Liver (tissue), 8 donors: ENCODE measurements at regions not wholly inside any gene's neighbourhood (a gene's known extent, or its start where the extent isn't known, plus 50 kb on each side); places are given as distances from the start of the nearest gene placed in this dataset.
"Not testable (repeated sequence)": the region's sequence is repeated elsewhere in the genome, so short reads cannot be mapped to it uniquely, and the experiment has no call there.

ENCODE experiments used
- DNase-seq: peaks from one replicate; pipeline ENCODE4 v3.0.0-alpha.2; 2017; ENCODE audit warnings: low spot score
- H3K27ac ChIP-seq, 2 donors: one replicate each; pipeline ENCODE4 v1.7.0; 2013; ENCODE audit warnings: inconsistent platforms in 2 of 2, low read length in 2 of 2, control low read depth in 1 of 2, low read depth in 1 of 2, mild to moderate bottlenecking in 1 of 2
- H3K27me3 ChIP-seq, 4 donors: one replicate each; pipeline versions ENCODE4 v1.6.1 to v1.7.0; 2013; ENCODE audit warnings: low read length in 3 of 4, inconsistent platforms in 1 of 4, mild to moderate bottlenecking in 1 of 4, moderate library complexity in 1 of 4; ENCODE audit not compliant: control insufficient read depth in 4 of 4, insufficient read depth in 4 of 4
- H3K36me3 ChIP-seq, 4 donors: one replicate each; pipeline versions ENCODE4 v1.6.1 to v1.7.0; 2013; ENCODE audit warnings: low read length in 3 of 4, mild to moderate bottlenecking in 3 of 4, low read depth in 1 of 4, moderate library complexity in 1 of 4; ENCODE audit not compliant: control insufficient read depth in 4 of 4, insufficient read depth in 3 of 4
- H3K4me1 ChIP-seq, 4 donors: one replicate each; pipeline versions ENCODE4 v1.6.1 to v1.7.0; 2013; ENCODE audit warnings: low read length in 3 of 4, mild to moderate bottlenecking in 3 of 4, moderate library complexity in 1 of 4; ENCODE audit not compliant: control insufficient read depth in 4 of 4, insufficient read depth in 4 of 4
- H3K4me3 ChIP-seq, 3 donors: one replicate each; pipeline versions ENCODE4 v1.6.1 to v1.7.0; 2013; ENCODE audit warnings: low read length in 3 of 3, control low read depth in 1 of 3, low read depth in 1 of 3, mild to moderate bottlenecking in 1 of 3
- H3K9ac ChIP-seq, 2 donors: one replicate each; pipeline ENCODE4 v1.7.0; 2013; ENCODE audit warnings: low read length in 2 of 2, mild to moderate bottlenecking in 2 of 2, moderate library complexity in 2 of 2, control low read depth in 1 of 2, low read depth in 1 of 2
- H3K9me3 ChIP-seq, 4 donors: one replicate each; pipeline versions ENCODE4 v1.6.1 to v1.7.0; 2013; ENCODE audit warnings: low read length in 3 of 4; ENCODE audit not compliant: control insufficient read depth in 4 of 4
- EGR1 ChIP-seq, 2 donors: IDR thresholded peaks; 2 replicates each; pipeline ENCODE4 v1.6.1; 2016 to 2018; ENCODE audit warnings: antibody characterized with exemption in 2 of 2, low read depth in 2 of 2
- FOXA1 ChIP-seq: IDR thresholded peaks from 2 replicates; pipeline ENCODE4 v1.6.1; 2016; ENCODE audit warnings: antibody characterized with exemption
- FOXA2 ChIP-seq: IDR thresholded peaks from 2 replicates; pipeline ENCODE4 v1.6.1; 2016; ENCODE audit warnings: antibody characterized with exemption
- GABPA ChIP-seq, 2 donors: IDR thresholded peaks in 1 of 2; conservative IDR thresholded peaks in 1 of 2; 2 replicates each; pipeline ENCODE4 v1.6.1; 2016; ENCODE audit warnings: antibody characterized with exemption in 2 of 2, mild to moderate bottlenecking in 1 of 2, moderate library complexity in 1 of 2
- HNF4A ChIP-seq, 2 donors: conservative IDR thresholded peaks; 2 replicates each; pipeline ENCODE4 v1.6.1; 2016; ENCODE audit warnings: antibody characterized with exemption in 2 of 2, mild to moderate bottlenecking in 2 of 2
- JUND ChIP-seq, 2 donors: IDR thresholded peaks; 2 replicates each; pipeline ENCODE4 v1.6.1; 2016; ENCODE audit warnings: antibody characterized with exemption in 2 of 2
- NR2F2 ChIP-seq: IDR thresholded peaks from 2 replicates; pipeline ENCODE4 v1.6.1; 2016; ENCODE audit warnings: antibody characterized with exemption
- RXRA ChIP-seq, 2 donors: IDR thresholded peaks; 2 replicates each; pipeline ENCODE4 v1.6.1; 2017 to 2018; ENCODE audit warnings: antibody characterized with exemption in 2 of 2, mild to moderate bottlenecking in 1 of 2
- SP1 ChIP-seq: IDR thresholded peaks from 2 replicates; pipeline ENCODE4 v1.6.1; 2018; ENCODE audit warnings: antibody characterized with exemption, mild to moderate bottlenecking
- YY1 ChIP-seq: IDR thresholded peaks from 2 replicates; pipeline ENCODE4 v1.6.1; 2016; ENCODE audit warnings: antibody characterized with exemption, mild to moderate bottlenecking
- WGBS: extraction: QIAGEN DNeasy Blood & Tissue Kit; methylation state at CpG from one replicate; pipeline ENCODE4 v1.1.7; 2013; 5-methylcytosine and 5-hydroxymethylcytosine counted together
- TF ChIP-seq, protein P1 (sequence below): fragments of 150-350 bp; IDR thresholded peaks from 2 replicates; pipeline ENCODE4 v1.5.1; 2017; ENCODE audit warnings: improper control_type of control experiment, low read depth, low read length; ENCODE audit not compliant: missing input control
- TF ChIP-seq, protein P2 (sequence below): IDR thresholded peaks from 2 replicates; pipeline ENCODE4 v1.6.1; 2016; ENCODE audit warnings: antibody characterized with exemption
- TF ChIP-seq, protein P3 (sequence below): IDR thresholded peaks from 2 replicates; pipeline ENCODE4 v1.6.1; 2016; ENCODE audit warnings: antibody characterized with exemption
- TF ChIP-seq, protein P4 (sequence below): IDR thresholded peaks from 2 replicates; pipeline ENCODE4 v1.6.1; 2016; ENCODE audit warnings: antibody characterized with exemption, mild to moderate bottlenecking
- TF ChIP-seq, protein P5 (sequence below): IDR thresholded peaks from 2 replicates; pipeline ENCODE4 v1.6.1; 2016; ENCODE audit warnings: antibody characterized with exemption
- donor health status: healthy.
- donor health status: healthy.
- donor health status: healthy.
- donor health status: healthy.
- donor health status: healthy.

DNA sequence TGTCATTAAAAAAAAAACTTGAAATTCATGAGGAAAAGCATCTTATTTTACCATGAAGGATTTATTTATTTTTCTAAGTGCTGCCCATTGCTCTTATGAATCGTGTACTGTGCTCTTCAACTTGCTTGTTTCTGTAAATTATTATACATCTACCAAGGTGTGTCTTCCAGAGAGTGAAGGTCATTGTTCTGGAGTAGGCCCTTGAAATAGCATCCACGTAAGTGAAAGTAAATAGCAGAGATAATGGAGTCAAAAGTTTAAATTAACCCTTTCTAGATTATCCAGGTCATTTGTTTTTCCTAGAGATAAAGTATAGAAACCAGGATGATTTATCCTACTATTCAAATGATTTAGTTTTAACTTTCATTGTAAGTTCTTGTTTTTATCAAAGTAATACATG, 473.1 kb downstream of the DIRAS2 start:
- Histone ChIP-seq H3K27ac (no peak overlapping the region), H3K9me3 (peaks cover 0 to 4% (median 3%) of the 10 kb centered on the region in 4 donors), H3K4me1 (peaks cover 0 to 3% (median 0%) of the 10 kb centered on the region in 4 donors), H3K9ac (no peak overlapping the region), H3K36me3 (no peaks in the 10 kb centered on the region), H3K27me3 (no peaks in the 10 kb centered on the region), H3K4me3 (no peak overlapping the region)
- 20% methylated on average over 2 of the region's 2 CpGs for WGBS
- DNase-seq: no peak
- TF ChIP-seq JUND (IDR thresholded peaks at IDR 0.05): peak; percentile 23 to 64
- TF ChIP-seq, protein P1, sequence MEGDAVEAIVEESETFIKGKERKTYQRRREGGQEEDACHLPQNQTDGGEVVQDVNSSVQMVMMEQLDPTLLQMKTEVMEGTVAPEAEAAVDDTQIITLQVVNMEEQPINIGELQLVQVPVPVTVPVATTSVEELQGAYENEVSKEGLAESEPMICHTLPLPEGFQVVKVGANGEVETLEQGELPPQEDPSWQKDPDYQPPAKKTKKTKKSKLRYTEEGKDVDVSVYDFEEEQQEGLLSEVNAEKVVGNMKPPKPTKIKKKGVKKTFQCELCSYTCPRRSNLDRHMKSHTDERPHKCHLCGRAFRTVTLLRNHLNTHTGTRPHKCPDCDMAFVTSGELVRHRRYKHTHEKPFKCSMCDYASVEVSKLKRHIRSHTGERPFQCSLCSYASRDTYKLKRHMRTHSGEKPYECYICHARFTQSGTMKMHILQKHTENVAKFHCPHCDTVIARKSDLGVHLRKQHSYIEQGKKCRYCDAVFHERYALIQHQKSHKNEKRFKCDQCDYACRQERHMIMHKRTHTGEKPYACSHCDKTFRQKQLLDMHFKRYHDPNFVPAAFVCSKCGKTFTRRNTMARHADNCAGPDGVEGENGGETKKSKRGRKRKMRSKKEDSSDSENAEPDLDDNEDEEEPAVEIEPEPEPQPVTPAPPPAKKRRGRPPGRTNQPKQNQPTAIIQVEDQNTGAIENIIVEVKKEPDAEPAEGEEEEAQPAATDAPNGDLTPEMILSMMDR: no peak
- TF ChIP-seq NR2F2: no peak
- peak; percentile 85 for TF ChIP-seq FOXA2
- peak; percentile 70 to 92 for TF ChIP-seq RXRA (IDR thresholded peaks at IDR 0.05)
- peak; percentile 32 for TF ChIP-seq SP1
- TF ChIP-seq, protein P2, sequence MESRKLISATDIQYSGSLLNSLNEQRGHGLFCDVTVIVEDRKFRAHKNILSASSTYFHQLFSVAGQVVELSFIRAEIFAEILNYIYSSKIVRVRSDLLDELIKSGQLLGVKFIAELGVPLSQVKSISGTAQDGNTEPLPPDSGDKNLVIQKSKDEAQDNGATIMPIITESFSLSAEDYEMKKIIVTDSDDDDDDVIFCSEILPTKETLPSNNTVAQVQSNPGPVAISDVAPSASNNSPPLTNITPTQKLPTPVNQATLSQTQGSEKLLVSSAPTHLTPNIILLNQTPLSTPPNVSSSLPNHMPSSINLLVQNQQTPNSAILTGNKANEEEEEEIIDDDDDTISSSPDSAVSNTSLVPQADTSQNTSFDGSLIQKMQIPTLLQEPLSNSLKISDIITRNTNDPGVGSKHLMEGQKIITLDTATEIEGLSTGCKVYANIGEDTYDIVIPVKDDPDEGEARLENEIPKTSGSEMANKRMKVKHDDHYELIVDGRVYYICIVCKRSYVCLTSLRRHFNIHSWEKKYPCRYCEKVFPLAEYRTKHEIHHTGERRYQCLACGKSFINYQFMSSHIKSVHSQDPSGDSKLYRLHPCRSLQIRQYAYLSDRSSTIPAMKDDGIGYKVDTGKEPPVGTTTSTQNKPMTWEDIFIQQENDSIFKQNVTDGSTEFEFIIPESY: peak; percentile 52
- TF ChIP-seq, protein P3, sequence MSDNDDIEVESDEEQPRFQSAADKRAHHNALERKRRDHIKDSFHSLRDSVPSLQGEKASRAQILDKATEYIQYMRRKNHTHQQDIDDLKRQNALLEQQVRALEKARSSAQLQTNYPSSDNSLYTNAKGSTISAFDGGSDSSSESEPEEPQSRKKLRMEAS: no peak
- TF ChIP-seq GABPA (IDR thresholded peaks at IDR 0.05 in 1 of 2, conservative IDR thresholded peaks at IDR 0.05 in 1 of 2): no peak
- TF ChIP-seq EGR1 (IDR thresholded peaks at IDR 0.05; ENCODE audit: low read depth in 2 of 2): no peak
- TF ChIP-seq FOXA1: peak; percentile 84
- TF ChIP-seq, protein P4, sequence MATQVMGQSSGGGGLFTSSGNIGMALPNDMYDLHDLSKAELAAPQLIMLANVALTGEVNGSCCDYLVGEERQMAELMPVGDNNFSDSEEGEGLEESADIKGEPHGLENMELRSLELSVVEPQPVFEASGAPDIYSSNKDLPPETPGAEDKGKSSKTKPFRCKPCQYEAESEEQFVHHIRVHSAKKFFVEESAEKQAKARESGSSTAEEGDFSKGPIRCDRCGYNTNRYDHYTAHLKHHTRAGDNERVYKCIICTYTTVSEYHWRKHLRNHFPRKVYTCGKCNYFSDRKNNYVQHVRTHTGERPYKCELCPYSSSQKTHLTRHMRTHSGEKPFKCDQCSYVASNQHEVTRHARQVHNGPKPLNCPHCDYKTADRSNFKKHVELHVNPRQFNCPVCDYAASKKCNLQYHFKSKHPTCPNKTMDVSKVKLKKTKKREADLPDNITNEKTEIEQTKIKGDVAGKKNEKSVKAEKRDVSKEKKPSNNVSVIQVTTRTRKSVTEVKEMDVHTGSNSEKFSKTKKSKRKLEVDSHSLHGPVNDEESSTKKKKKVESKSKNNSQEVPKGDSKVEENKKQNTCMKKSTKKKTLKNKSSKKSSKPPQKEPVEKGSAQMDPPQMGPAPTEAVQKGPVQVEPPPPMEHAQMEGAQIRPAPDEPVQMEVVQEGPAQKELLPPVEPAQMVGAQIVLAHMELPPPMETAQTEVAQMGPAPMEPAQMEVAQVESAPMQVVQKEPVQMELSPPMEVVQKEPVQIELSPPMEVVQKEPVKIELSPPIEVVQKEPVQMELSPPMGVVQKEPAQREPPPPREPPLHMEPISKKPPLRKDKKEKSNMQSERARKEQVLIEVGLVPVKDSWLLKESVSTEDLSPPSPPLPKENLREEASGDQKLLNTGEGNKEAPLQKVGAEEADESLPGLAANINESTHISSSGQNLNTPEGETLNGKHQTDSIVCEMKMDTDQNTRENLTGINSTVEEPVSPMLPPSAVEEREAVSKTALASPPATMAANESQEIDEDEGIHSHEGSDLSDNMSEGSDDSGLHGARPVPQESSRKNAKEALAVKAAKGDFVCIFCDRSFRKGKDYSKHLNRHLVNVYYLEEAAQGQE: peak; percentile 31
- peak; percentile 74 for TF ChIP-seq YY1
- TF ChIP-seq, protein P5, sequence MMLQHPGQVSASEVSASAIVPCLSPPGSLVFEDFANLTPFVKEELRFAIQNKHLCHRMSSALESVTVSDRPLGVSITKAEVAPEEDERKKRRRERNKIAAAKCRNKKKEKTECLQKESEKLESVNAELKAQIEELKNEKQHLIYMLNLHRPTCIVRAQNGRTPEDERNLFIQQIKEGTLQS: no peak
- peak; percentile 41 to 75 for TF ChIP-seq HNF4A (conservative IDR thresholded peaks at IDR 0.05)

DNA sequence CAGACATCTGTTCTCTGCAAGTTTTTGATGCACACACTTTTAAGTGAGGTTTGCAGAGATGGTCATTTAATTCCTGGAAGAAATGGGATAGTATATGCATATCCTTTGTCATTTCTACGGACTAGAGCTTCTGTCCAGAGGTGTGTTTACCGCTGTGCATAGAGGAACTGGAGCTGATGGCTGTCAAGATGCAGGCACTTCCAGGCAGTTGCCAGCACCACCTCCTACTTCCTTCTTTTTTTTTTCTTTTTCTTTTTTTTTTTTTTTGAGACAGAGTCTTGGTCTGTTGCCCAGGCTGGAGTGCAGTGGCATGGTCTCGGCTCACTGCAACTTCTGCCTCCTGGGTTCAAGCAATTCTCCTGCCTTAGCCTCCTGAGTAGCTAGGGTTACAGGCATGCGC, 468.7 kb downstream of the DIRAS2 start:
- 76% methylated on average over 4 of the region's 4 CpGs for WGBS
- not testable (repeated sequence) for H3K27ac ChIP-seq, H3K4me1 ChIP-seq, H3K27me3 ChIP-seq, H3K9me3 ChIP-seq, H3K4me3 ChIP-seq, H3K9ac ChIP-seq, H3K36me3 ChIP-seq, DNase-seq

DNA sequence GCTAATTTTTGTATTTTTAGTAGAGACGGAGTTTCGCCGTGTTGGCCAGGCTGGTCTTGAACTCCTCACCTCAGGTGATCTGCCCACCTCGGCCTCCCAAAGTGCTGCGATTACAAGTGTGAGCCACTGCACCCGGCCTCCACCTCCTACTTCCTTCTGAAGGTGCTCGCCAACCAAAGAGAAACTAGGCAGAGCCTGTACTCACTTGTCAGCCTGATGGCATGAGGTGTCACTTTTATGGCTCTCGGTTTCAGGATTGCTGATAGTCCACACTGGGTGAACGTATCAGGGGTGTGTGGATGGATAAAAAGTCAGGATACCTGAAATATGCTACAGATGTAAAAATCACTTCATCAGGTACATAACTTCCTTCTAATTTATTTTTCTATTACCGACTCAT, 468.3 kb downstream of the DIRAS2 start:
- not testable (repeated sequence) for H3K9ac ChIP-seq, H3K4me3 ChIP-seq, H3K36me3 ChIP-seq, H3K4me1 ChIP-seq, H3K27ac ChIP-seq, DNase-seq, H3K9me3 ChIP-seq, H3K27me3 ChIP-seq
- WGBS: 90% methylated on average over 10 of the region's 10 CpGs
